ENCODE measurements at regions not wholly inside any gene's neighbourhood (a gene's known extent, or its start where the extent isn't known, plus 50 kb on each side); places are given as distances from the start of the nearest gene placed in this dataset.
A peak's percentile ranks its signal among the peaks of the same experiment; 100 is the strongest.

- CTCF ChIA-PET, result interaction anchor here (0.6 to 1.1 kb wide), 2 partner anchors 53 to 63 kb away, joined by 3 read pairs; no protein-coding TSS in a partner anchor
Observed at GRCh38 chr5:72557167-72558045, 50.2 kb upstream of the ZNF366 start.

More at GRCh38 chr5:72557167-72558045, 50.2 kb upstream of the ZNF366 start:
- Histone ChIP-seq H3K4me2 (ENCODE audit: low read depth, low read length) (peak overlapping the region; percentile 27; the same call in 1 of the 2 replicates), H2BK20ac (ENCODE audit: low read depth, low read length) (peak overlapping the region; percentile 30), H3K4ac (ENCODE audit: low read depth, low read length) (peak overlapping the region; percentile 38), H3K27me3 (ENCODE audit: control insufficient read depth, insufficient read depth, low read length) (no peaks in the 10 kb centered on the region), H3K56ac (ENCODE audit: extremely low read depth, insufficient read depth, low read length) (no peak overlapping the region; the same call in 1 of the 2 replicates), H3K14ac (replicated peaks; ENCODE audit: low read depth, low read length) (peak overlapping the region; percentile 27; the same call in 1 of the 2 replicates), H4K20me1 (ENCODE audit: insufficient read depth, low read length) (no peaks in the 10 kb centered on the region), H3K36me3 (ENCODE audit: control insufficient read depth, insufficient read depth, low read length) (no peaks in the 10 kb centered on the region), H3K23ac (ENCODE audit: low read depth, low read length) (no peak overlapping the region), H3K4me3 (ENCODE audit: insufficient read depth, low read depth, low read length) (no peak overlapping the region), H2BK5ac (ENCODE audit: low read depth, low read length, poor library complexity, severe bottlenecking) (no peak overlapping the region), H2AK5ac (ENCODE audit: low read depth, low read length) (no peak overlapping the region; the same call in 1 of the 2 replicates), H3K9me3 (ENCODE audit: control insufficient read depth, insufficient read depth, low read length) (no peaks in the 10 kb centered on the region), H3K9ac (ENCODE audit: low read depth, low read length) (peak overlapping the region; percentile 4; the same call in 1 of the 2 replicates), H4K8ac (ENCODE audit: low read depth in 2 of 2, low read length in 2 of 2) (peak overlapping the region in 1 of 2 experiments; percentile 79; a peak in 2 of 4 replicates), H3K18ac (ENCODE audit: low read depth, low read length) (no peak overlapping the region; the same call in 1 of the 2 replicates), H2BK120ac (ENCODE audit: low read depth, low read length) (peak overlapping the region; percentile 60), H2AFZ (replicated peaks; ENCODE audit: low read length, poor library complexity) (peak overlapping the region; percentile 96), H3K4me1 (ENCODE audit: control insufficient read depth, insufficient read depth, low read length) (peaks cover 16% of the 10 kb centered on the region), H4K5ac (ENCODE audit: low read depth, low read length) (peak overlapping the region; percentile 3), H2BK15ac (ENCODE audit: low read depth, low read length) (no peak overlapping the region), H4K91ac (ENCODE audit: insufficient read depth, low read depth, low read length) (peak overlapping the region; percentile 45; the same call in 1 of the 2 replicates), H2AK9ac (replicated peaks; ENCODE audit: low read depth, low read length, poor library complexity) (peak overlapping the region; percentile 70), H3K9me1 (ENCODE audit: insufficient read depth, low read length) (peaks cover 6% of the 10 kb centered on the region), H3K27ac (ENCODE audit: insufficient read depth, low read length) (no peak overlapping the region), H3K79me1 (ENCODE audit: low read depth in 1 of 2, low read length in 2 of 2) (no peaks in the 10 kb centered on the region)
- POLR2A ChIA-PET (ENCODE audit: unreplicated experiment), result no interaction called here
- WGBS, 2 experiments (ENCODE audit: extremely low coverage in 2 of 2, insufficient read length in 1 of 2), result 69% methylated on average over 2 of the region's 18 CpGs; no CpG with 5 or more reads in 1 of the 2 experiments
- dilution Hi-C loops (cut with HindIII; ENCODE audit: low sequenced_read_pairs, unreplicated experiment) (no loop called here), in situ Hi-C loops (cut with MboI; ENCODE audit: low sequenced_read_pairs) (no loop called here), intact Hi-C loops (cut with micrococcal nuclease) (loop anchor here (2.0 kb wide), 1 partner anchor 261 kb away; no protein-coding TSS in a partner anchor)
- no TSS peak for BruUV-seq (replicated peaks)
- ATAC-seq (ENCODE audit: low read depth), result no peak
- no peak for DNase-seq
- TF ChIP-seq ELK1 (IDR thresholded peaks at IDR 0.05; ENCODE audit: borderline replicate concordance, low read depth, low read length), result no peak
- no peak for TF ChIP-seq POLR2A (IDR thresholded peaks at IDR 0.05; ENCODE audit: low read depth, low read length)
- no peak for TF ChIP-seq USF2 (IDR thresholded peaks at IDR 0.05; ENCODE audit: low read depth, low read length)
- TF ChIP-seq RCOR1 (IDR thresholded peaks at IDR 0.05; ENCODE audit: insufficient replicate concordance, low read length), result no peak
- no peak for TF ChIP-seq FOS (IDR thresholded peaks at IDR 0.05; ENCODE audit: low read depth, low read length)
- no peak for TF ChIP-seq CHD1 (IDR thresholded peaks at IDR 0.05; ENCODE audit: low read depth, low read length)
- no peak for TF ChIP-seq RFX5 (IDR thresholded peaks at IDR 0.05; ENCODE audit: low read depth, low read length)
- no peak for TF ChIP-seq BHLHE40 (IDR thresholded peaks at IDR 0.05; ENCODE audit: low read depth, low read length)
- no peak for TF ChIP-seq MAFK (IDR thresholded peaks at IDR 0.05; ENCODE audit: low read depth, low read length)
- no peak for TF ChIP-seq CEBPB (IDR thresholded peaks at IDR 0.05; ENCODE audit: low read depth, low read length)
- no peak for TF ChIP-seq SMC3 (IDR thresholded peaks at IDR 0.05; ENCODE audit: low read depth, low read length)
- no peak for TF ChIP-seq MXI1 (IDR thresholded peaks at IDR 0.05; ENCODE audit: borderline replicate concordance, low read depth, low read length)
- TF ChIP-seq NFE2L2 (IDR thresholded peaks at IDR 0.05; ENCODE audit: low read depth, low read length), result no peak
- TF ChIP-seq CTCF (conservative IDR thresholded peaks at IDR 0.05; ENCODE audit: low read depth, low read length), result no peak
